ENCODE measurements at regions not wholly inside any gene's neighbourhood (a gene's known extent, or its start where the extent isn't known, plus 50 kb on each side); places are given as distances from the start of the nearest gene placed in this dataset.
"Not testable (repeated sequence)": the region's sequence is repeated elsewhere in the genome, so short reads cannot be mapped to it uniquely, and the experiment has no call there.

- TF ChIP-seq CTCF (IDR thresholded peaks at IDR 0.05); POLR2AphosphoS5 (IDR thresholded peaks at IDR 0.05; ENCODE audit: low read depth, low read length); TCF7L2 (IDR thresholded peaks at IDR 0.05; ENCODE audit: low read depth, low read length); SIN3A (IDR thresholded peaks at IDR 0.05; ENCODE audit: borderline replicate concordance, insufficient read depth, low read depth, low read length); REST (IDR thresholded peaks at IDR 0.05; ENCODE audit: insufficient read depth in 1 of 2, low read depth in 2 of 2, low read length in 1 of 2): not testable (repeated sequence)
Observed at GRCh38 chr10:35273994-35274393, 62.3 kb upstream of the CCNY start.
